VCaP (cell line): ENCODE measurements at regions not wholly inside any gene's neighbourhood (a gene's known extent, or its start where the extent isn't known, plus 50 kb on each side); places are given as distances from the start of the nearest gene placed in this dataset.

ENCODE experiments used
- H3K27ac ChIP-seq: fragments of 450-650 bp; 2 replicates; pipeline ENCODE4 v1.5.1; 2017
- CTCF ChIP-seq: fragments of 450-650 bp; conservative IDR thresholded peaks from 2 replicates; pipeline ENCODE4 v1.5.1; 2017; ENCODE audit warnings: mild to moderate bottlenecking, moderate library complexity

- H3K27ac ChIP-seq = no peak overlapping the region
- TF ChIP-seq CTCF = no peak
Observed at GRCh38 chr7:33691180-33691579, 214.2 kb upstream of the BMPER start.

GRCh38 chr7:33692956-33693355 is 212.4 kb upstream of the BMPER start:
- H3K27ac ChIP-seq = no peak overlapping the region
- no peak for TF ChIP-seq CTCF

GRCh38 chr7:33694006-33694405 is 211.3 kb upstream of the BMPER start:
- TF ChIP-seq CTCF = no peak

GRCh38 chr7:33697616-33698015 is 207.7 kb upstream of the BMPER start:
- no peak for TF ChIP-seq CTCF
- no peak overlapping the region for H3K27ac ChIP-seq

More at GRCh38 chr7:33694006-33694405, 211.3 kb upstream of the BMPER start:
- no peak overlapping the region for H3K27ac ChIP-seq

GRCh38 chr7:33698041-33698440 is 207.3 kb upstream of the BMPER start:
- no peak overlapping the region for H3K27ac ChIP-seq

GRCh38 chr7:33698692-33699128 is 206.6 kb upstream of the BMPER start:
- TF ChIP-seq CTCF = no peak
- no peak overlapping the region for H3K27ac ChIP-seq

More at GRCh38 chr7:33698041-33698440, 207.3 kb upstream of the BMPER start:
- TF ChIP-seq CTCF = no peak

GRCh38 chr7:33700001-33700899 is 205.1 kb upstream of the BMPER start:
- no peak for TF ChIP-seq CTCF
- no peak overlapping the region for H3K27ac ChIP-seq
